DMS153 treated with DMSO at 0.1 percent for 48 hours (cell line): ENCODE measurements at regions not wholly inside any gene's neighbourhood (a gene's known extent, or its start where the extent isn't known, plus 50 kb on each side); places are given as distances from the start of the nearest gene placed in this dataset.

Source experiments
- DNase-seq: peaks from one replicate; lab custom pipeline; 2025; ENCODE audit not compliant: unreplicated experiment; lab: John Stamatoyannopoulos, UW

DNA sequence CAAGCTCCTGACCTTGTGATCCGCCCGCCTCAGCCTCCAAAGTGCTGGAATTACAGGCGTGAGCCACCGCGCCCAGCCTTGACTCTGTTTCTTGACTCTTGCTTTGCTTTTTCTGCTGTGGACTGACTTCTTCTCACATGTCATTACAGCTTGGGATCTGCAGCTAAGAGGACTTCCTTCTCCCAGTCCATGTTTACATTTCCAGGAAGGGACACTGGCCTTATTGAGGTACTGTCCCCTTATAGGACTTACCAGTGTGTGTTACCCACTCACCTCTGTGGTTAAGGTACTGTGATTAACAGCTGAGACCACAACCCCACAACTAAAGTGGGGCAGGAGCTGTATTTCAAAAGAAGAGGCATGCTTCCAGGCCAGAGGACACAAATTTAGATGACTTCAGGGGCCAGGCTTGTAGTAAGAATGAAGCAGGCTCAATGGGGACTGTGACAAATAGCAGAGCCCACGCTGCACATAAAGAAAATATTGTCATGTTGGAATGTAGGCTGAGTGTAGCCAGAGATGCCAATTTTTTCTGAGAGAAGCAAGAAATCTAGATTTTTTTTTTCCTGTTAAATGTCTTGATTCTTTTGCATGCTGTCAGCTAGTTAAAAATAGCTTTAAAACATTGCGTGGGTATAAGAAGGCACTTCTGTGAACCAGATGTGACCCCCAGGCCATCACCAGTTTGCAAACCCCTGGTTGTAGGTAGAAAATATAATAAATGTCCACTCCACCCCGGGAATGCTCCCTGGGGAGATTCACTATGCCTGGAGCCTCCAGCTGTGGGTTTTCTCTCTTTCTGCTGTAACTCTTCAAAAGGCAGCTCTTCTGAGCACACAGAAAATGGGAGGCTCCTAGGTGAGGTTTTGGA lies 75.0 kb downstream of the PTPDC1 start:
- DNase-seq, result no peak

DNA sequence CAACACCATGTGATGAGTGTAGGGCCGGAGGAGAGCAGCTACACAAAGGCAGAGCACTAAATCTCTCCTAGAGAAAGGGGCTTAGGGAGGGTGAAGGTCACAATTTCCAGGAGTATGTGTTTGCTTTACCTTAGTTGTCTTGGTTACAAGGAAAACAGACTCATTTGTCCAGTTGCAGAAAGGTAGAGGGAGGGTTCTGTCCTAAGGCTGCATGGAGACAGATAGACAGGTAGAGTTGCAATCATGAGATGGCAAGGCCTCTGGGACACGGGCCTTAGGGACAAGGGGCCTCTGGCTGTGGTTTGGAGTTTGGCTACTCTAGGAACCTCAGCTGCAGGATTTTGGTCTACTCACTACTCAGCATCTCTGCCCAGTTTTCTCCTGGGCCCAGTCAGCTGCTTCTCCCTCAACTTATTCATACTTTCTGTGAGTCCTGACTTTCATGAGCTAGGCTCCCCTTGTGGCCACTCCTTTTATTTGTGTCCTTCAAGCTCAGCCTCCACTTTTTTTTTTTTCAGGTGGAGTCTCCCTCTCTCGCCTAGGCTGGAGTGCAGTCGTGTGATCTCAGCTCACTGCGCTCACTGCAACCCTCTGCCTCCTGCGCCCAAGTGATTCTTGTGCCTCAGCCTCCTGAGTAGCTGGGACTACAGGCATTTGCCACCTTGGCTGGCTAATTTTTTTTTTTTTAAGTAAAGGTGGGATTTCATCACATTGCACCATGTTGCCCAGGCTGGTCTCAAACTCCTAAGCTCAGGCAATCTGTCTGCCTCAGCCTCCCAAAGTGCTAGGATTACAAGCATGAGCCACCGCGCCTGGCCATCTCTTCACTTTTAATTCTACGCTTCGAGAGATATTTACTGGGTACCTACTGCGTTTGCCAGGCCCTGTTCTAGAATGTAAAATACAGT lies 76.6 kb downstream of the PTPDC1 start:
- no peak for DNase-seq

DNA sequence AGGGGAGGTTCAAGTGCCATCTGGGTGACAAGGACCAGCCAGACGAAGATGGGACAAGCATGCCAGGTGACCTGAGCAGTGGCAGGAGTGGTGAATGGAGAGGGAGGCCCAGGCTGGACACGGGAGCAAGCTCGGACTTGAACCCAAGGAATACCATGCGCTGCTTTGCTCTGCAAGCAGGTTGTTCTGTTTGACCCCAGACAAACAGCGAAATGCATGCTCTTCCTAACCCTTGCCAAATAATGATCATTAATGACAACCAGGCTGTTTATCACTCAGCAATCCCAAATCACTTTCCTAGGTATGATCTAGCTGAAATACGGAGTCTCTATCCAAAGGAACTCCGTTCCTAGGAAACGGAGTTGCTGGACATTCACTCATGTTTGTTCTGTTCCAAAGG lies 77.4 kb downstream of the PTPDC1 start:
- no peak for DNase-seq

DNA sequence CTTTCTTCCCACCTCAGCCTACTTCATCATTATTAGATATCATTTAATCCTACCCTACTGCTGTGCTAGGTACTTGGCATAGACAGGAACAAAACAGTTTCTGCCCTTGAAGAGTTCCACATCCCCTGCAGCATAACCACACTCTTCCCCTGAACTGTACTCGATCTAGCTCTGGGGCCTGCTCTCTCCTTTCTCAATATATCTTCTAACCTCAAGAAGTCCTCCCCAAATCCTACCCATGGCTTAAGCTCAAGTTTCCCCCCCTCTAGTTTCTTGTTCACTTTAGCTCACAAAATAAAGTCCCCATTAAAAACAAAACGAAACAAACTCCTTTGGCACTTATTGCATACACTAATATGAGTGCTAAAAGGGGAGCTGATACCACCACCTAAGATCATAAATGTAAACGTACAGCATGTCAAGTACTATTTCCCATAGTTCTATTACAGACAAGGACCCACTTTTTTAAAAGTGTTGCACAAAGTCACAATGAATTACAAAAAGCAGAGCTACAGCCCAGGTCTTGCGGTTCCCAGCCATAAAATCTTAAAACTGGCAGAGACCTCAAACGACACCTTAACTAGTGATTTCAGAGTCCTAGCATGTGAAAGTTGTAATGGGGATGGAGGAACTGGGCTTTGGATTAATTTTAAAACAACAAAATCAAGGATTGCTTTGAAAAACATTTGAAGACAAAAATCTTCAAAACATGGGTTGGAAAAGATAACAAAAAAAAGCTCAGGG lies 80.7 kb downstream of the PTPDC1 start:
- DNase-seq, result no peak

DNA sequence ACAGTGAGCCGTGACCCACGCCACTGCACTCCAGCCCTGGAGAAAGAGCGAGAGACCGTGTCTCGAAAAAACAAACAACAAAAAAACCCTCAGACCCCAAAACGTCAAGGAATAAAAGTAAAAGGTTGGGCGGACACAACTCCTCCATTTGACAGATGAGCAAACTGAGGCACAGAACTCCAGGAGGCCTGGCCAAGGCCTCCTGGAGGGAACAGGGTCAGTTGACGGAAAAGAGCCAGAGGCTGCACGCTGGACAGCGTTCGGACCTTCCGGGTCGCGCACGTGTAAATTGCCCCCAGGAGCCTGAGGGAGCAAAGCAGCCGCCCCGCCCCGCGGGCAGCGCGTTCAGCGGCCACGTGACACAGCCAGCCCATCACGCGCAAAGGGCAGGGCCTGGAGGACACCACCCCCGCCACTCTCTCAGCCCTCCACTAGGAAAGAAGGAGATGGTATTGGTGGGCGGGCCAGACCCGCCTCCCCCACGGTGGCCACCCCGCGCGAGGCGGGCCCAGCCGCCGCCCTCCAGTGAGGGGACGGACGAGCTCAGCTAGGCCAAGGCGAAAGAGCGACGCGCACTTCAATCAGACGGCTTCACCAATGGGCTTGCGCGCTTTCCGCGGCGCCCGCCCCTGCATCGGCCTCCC lies 81.5 kb downstream of the PTPDC1 start:
- peak; percentile 93 for DNase-seq

DNA sequence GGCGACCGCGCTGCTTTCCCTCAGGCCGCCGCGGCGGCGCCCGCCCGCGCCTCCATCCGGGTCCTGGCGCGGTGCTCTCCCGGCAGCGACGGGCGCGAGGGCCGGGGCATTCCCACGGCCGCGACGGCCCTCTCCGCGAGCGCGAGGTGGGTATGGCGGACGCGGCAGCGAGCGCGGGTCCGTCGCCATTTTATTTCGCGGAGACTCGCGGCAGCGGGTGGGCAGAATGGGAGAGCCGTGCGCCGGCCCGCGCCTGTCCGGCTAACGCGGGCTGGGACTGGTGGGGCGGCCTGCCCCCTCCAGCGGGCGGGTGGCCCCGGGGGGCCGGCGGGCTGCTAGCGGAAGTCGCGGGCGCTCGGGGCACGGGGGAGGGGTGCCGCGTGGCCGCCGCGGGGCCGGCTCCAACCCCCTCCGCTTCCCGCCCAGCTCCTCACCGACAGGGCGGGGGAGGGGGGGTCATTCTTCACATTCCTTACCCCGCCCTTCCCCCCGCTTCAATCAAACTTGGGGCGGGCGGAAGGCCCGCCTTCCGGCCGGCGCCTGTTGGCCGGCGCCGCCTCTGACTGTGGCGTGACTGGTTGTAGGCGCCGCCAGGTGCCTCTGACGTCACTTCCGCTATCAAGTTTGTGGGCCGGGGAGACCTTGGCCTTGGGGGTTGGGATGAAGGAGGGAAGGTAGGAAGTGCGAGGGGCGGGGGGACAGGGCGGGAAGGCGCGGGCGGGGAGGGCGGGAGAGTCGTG lies 82.1 kb downstream of the PTPDC1 start:
- DNase-seq, result peak; percentile 98

DNA sequence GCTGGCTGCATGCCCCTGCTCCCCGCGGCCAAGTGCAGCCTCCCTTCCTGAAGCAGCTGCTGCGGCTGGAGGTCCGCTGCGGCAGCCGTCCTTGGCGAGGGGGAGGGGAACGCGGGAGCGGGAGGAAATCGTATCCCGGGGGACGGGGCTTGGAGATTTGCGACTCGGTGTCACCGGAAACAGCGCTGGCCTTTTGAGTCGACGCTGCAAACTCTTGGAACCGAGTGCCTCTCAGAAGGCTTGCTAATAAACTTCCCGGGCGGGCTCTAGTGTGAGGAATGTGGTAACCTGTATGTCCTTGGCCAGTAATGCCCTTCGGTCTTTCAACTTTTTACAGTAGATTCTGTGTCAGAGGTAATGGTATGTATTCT lies 82.7 kb downstream of the PTPDC1 start:
- no peak for DNase-seq

DNA sequence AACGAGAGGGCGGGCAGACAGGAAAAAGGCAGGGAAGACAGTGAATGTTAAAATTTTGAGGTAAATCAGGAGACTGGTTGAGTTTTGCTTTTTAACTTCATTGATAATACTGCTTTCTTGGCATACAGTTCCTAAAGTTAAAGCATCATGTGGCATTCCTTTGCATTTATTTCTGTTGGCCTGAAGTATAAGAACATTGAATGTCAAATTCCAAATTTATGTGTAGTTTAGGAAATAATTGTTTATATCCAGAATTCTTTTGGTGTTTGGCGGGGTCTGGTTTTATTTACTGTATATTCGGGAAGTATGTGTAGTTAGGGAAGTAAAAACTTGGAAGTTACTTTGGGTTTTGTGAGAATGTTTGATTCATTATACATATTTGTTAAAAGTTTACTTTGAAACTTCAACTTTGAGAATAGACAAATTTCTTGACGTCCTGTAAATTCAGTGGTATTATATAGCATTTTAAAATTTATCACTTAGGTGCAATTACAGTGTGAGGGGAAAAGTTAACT lies 83.2 kb downstream of the PTPDC1 start:
- DNase-seq, result no peak

DNA sequence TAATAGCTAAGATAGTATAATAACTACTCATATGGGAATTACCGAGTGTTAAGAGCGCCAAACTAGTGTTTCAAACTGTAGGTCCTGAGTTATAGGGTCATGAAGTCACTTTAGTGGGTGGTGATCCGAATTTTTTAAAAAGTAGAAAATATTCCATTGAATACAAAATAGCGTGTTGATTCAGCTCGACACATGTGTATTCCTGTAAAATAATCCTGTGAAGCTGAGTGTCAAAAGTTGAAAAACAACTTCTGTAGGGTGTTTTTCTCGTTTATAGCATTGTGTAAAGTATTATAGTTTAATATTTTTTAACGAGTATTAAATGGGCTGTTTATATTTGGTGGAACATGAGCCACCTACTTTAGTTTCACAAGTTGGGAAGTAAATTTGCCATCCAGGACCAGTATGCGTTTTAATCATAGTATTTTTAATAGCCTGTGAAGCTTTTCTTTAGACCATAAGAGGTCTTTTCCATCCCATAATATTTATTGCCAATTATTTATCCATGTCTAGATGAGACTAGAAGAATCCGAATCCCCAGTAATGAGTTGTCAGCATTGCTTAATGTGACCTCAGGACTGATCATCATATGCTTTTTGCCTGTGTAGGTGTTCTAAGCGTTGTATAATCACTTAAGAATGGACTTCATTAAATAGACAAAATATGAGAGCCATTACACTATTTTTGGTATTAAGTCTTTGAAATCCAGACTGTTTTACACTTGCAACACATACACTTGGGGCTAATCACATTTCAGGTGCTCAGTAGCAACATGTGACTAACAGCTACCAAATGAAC lies 84.1 kb downstream of the PTPDC1 start:
- DNase-seq, result no peak

DNA sequence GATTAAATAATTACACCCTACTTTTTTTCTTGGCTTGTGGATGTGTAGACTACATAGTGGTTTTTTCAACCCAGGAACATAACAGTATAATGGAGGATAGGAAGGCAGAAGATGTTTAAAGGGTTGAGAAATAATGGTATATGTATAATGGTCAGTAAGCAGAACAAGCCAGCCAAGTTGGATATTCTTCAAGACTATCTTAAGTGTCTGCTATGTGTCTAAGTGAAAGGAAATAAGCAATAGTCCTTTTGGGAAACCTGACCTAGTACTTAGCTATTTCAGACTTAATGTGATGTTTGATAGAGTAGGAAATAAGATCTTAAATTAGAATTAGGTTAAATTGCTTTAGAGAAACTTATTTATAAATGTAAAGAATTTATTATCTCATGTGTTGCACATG lies 85.7 kb downstream of the PTPDC1 start:
- DNase-seq, result no peak

DNA sequence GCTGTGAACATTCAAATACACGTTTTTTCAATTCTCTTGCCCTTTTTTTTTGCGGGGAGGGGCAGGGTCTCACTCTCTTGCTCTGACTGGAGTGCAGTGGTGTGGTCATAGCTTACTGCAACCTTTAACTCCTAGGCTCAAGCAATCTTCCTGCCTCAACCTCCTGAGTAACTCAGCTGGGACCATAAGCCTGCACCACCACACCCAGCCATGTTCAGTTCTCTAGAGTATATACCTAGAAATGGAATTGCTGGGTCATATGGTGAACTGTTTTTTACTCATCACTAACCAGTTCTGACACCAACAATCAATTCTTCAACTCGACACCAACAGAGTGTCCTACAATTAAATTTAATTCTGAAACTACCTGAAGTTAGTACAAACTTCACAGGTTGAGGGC lies 85.5 kb upstream of the ZNF169 start:
- DNase-seq, result no peak

DNA sequence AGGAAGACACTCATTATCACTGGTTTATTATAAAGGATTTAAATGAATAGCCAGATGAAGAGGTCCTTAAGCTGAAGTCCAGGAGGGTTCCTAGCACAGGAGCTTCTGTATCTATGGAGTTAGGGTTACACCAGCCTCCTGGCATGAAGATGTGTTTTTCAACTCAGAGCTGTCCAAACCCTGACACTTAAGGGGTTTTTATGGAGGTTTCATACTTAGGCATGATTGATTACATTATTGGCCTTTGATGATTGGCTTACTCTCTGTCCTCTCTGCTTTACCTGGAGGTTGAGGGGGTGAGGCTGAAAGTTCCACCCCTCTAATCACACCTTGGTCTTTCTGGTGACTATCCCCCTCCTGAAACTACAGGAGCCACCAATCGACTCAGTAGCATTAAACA lies 84.9 kb upstream of the ZNF169 start:
- no peak for DNase-seq

DNA sequence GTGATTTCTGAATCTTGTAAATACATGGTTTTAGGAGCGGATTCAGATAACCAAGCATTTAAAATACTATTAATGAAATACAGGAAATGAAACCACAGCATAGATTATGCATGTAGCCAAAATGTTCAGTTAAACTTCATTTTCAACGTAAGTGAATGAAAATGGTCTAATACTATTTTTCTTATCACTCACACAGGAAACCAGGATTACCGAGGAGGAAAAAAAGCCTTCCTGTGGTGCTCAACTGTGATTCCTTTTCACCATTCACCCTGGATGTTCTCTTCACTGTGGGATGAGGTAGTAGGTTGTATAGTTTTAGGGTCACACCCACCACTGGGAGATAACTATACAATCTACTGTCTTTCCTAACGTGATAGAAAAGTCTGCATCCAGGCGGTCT lies 83.4 kb upstream of the ZNF169 start:
- no peak for DNase-seq

DNA sequence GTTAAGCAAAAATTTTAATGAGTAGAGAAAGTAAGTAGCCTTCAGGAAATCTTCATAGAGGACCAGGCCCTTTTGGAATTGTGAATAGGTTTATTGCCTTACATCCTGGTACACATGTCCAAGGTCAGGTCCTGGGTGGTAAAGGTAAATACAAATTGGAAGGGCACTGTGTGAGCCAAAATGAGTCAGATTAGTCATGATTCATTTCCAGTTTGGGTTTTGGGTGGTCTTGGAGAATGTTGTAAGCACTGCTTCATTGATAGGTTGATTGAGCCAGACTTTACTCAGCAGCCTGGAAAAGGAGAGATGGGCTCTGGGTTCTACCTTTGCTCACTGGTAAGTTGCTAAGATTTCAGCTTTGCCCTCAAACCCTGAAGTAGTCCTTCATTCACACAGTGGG lies 82.5 kb upstream of the ZNF169 start:
- no peak for DNase-seq

DNA sequence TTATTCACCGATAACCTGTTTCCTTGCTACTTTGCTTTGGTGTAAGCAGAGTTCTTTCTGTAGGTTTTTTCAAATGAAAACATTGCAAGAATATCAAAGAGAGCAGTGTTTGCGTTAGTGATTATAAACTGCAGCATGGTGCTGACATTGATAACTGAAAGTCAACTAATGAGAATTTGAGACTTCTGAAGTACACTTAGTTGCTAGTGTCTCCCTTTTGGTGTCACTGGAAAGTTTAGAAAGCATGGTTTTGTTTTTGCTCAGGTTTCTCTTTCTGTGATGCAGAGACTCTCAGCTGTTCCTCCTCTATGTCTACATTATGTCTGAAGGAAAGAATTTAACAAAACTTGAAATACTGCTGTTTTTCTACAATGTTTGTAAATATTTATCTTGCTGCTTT lies 80.2 kb upstream of the ZNF169 start:
- no peak for DNase-seq

DNA sequence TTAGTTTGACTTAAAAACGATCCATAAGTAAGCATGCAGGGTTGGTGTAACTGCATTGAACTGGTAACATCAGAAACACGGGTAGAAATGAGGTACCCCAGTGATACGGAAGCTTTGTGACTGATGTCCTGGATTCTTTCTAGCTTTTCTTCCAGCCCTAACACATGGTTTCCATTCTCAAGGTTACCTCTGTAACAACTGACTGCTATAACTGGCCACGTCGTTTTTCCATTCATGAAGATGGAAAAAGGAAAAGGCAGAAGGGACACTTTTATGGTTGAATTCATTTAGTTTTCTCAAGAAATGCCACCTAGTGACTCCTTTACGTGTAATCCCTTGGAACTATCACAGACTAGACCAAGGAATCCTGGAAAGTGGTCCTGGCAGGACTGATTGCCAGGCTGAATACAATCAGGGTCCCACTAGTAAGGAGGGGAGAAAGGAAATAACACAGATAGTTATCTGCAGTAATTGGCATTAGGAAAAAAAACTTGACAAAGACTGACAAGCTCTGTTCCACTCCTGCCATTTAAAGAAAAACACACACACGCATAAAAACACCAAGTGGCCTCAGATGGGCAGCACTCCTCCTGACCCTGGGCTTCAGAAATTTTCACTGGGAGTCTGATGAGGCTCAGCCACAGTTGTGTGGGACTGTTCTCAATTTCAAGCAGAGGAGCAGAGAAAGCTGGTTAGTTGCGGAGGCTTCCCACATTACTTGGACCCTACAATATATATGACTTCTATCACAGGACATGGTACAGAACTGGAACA lies 77.5 kb upstream of the ZNF169 start:
- DNase-seq, result no peak

DNA sequence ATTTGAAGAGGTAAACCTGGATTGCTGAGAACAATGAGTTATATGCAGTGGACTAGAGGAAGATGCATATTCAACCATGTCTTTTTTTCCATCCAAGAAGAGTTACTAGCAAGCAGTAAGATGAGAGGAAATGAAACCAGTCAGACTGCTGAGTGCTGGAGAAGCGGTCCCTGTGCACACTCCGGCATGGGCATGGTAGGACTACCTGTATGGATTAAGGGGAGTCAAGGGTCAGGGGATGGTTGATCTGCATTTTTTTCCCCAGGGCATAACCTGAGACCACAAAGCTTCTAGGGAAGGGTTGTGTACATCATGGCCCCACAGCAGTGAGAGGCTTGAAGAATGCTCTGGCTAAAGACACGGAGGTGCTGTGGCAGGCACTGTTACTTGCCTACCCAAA lies 76.6 kb upstream of the ZNF169 start:
- no peak for DNase-seq

DNA sequence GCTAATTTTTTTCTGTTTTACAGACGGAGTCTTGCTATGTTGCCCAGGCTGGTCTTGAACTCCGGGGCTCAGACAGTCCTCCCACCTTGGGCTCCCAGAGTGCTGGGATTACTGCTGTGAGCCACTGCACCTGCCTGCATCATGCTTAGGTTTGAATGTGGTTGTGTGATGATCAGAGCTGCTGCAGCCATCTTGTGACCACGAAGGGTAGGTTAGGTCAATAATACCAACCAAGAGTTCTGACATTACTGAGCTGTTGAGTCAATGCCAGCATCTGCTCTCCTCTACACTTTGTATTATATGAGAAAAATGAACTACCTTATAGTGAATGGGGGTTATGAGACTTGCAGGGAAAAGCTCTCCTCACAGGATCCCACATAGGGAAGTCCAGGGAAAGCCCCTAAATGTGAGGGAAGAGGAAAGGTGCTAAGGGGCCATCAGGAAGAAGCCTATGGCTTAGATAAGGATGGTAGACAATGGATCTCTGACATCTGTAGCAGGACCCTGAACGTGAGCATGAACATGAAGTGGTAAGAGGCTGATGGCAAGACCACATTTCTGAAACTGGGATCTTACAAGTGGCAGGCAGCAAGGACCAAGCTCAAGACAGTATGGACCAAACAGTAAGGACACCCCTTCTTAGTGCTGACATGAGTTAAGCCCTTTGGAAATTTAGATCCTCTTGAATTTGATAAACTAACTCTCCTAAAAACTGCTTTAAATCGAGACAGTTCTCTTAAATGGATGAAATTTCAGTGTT lies 75.7 kb upstream of the ZNF169 start:
- no peak for DNase-seq
